Muscle of leg (tissue), 3 donors: ENCODE measurements at regions not wholly inside any gene's neighbourhood (a gene's known extent, or its start where the extent isn't known, plus 50 kb on each side); places are given as distances from the start of the nearest gene placed in this dataset.
A peak's percentile ranks its signal among the peaks of the same experiment; 100 is the strongest.

Experiments used
- DNase-seq: peaks from one replicate; pipeline ENCODE4 v3.0.0; 2013
- H3K27ac ChIP-seq: one replicate; pipeline ENCODE4 v1.5.1; 2013; ENCODE audit warnings: mild to moderate bottlenecking, low read length, control low read depth
- H3K27me3 ChIP-seq: one replicate; pipeline ENCODE4 v1.6.1; 2013; ENCODE audit warnings: low read length; ENCODE audit not compliant: control insufficient read depth, insufficient read depth
- H3K36me3 ChIP-seq: one replicate; pipeline ENCODE4 v1.6.1; 2013; ENCODE audit warnings: low read length; ENCODE audit not compliant: control insufficient read depth, insufficient read depth
- H3K4me1 ChIP-seq: one replicate; pipeline ENCODE4 v1.6.1; 2013; ENCODE audit warnings: low read length; ENCODE audit not compliant: control insufficient read depth, insufficient read depth
- H3K4me3 ChIP-seq: one replicate; pipeline ENCODE4 v1.5.1; 2013; ENCODE audit warnings: low read length, control low read depth
- H3K9me3 ChIP-seq: replicated peaks from 2 replicates; pipeline ENCODE4 v1.6.1; 2013; ENCODE audit warnings: low read depth, low read length; ENCODE audit not compliant: control insufficient read depth
- WGBS: methylation state at CpG from one replicate; pipeline ENCODE4 v1.1.5; 2013; ENCODE audit warnings: missing lambda C conversion rate; ENCODE audit not compliant: insufficient coverage; 5-methylcytosine and 5-hydroxymethylcytosine counted together

GRCh38 chr12:43087195-43088091, 464.6 kb downstream of the ADAMTS20 start:
- WGBS: 71% methylated on average over 1 of the region's 3 CpGs

GRCh38 chr12:43079476-43079875, 472.5 kb downstream of the ADAMTS20 start:
- Histone ChIP-seq H3K27me3 (no peaks in the 10 kb centered on the region), H3K4me3 (no peak overlapping the region), H3K9me3 (no peaks in the 10 kb centered on the region), H3K36me3 (no peaks in the 10 kb centered on the region), H3K27ac (no peak overlapping the region), H3K4me1 (no peaks in the 10 kb centered on the region)
- DNase-seq: peak; percentile 20

More at GRCh38 chr12:43087195-43088091, 464.6 kb downstream of the ADAMTS20 start:
- H3K27me3 ChIP-seq: no peaks in the 10 kb centered on the region
- DNase-seq: no peak
- H3K27ac ChIP-seq: no peak overlapping the region
- no peak overlapping the region for H3K4me3 ChIP-seq
- H3K9me3 ChIP-seq: peaks cover 8% of the 10 kb centered on the region
- H3K4me1 ChIP-seq: no peaks in the 10 kb centered on the region
- no peaks in the 10 kb centered on the region for H3K36me3 ChIP-seq

GRCh38 chr12:43078976-43079375, 473.0 kb downstream of the ADAMTS20 start:
- no CpG with 5 or more reads among the region's 3 CpGs for WGBS
- Histone ChIP-seq H3K4me1 (no peaks in the 10 kb centered on the region), H3K27me3 (no peaks in the 10 kb centered on the region), H3K4me3 (no peak overlapping the region), H3K36me3 (no peaks in the 10 kb centered on the region), H3K9me3 (no peaks in the 10 kb centered on the region), H3K27ac (no peak overlapping the region)
- peak; percentile 3 for DNase-seq

- no peak for DNase-seq
- H3K4me1 ChIP-seq: no peaks in the 10 kb centered on the region
- H3K27me3 ChIP-seq: no peaks in the 10 kb centered on the region
- no peaks in the 10 kb centered on the region for H3K9me3 ChIP-seq
- H3K27ac ChIP-seq: no peak overlapping the region
- 80% methylated on average over 1 of the region's 1 CpG for WGBS
- no peaks in the 10 kb centered on the region for H3K36me3 ChIP-seq
- no peak overlapping the region for H3K4me3 ChIP-seq
Observed at GRCh38 chr12:43072431-43072830, 479.6 kb downstream of the ADAMTS20 start.

GRCh38 chr12:43069768-43070221, 480.2 kb upstream of the PRICKLE1 start:
- DNase-seq: no peak
- Histone ChIP-seq H3K27me3 (no peaks in the 10 kb centered on the region), H3K9me3 (no peaks in the 10 kb centered on the region), H3K36me3 (no peaks in the 10 kb centered on the region), H3K27ac (no peak overlapping the region), H3K4me3 (no peak overlapping the region), H3K4me1 (no peaks in the 10 kb centered on the region)
- no CpG with 5 or more reads among the region's 5 CpGs for WGBS

GRCh38 chr12:43066471-43066870, 476.9 kb upstream of the PRICKLE1 start:
- Histone ChIP-seq H3K27me3 (no peaks in the 10 kb centered on the region), H3K27ac (no peak overlapping the region), H3K4me1 (no peaks in the 10 kb centered on the region), H3K9me3 (no peaks in the 10 kb centered on the region), H3K4me3 (no peak overlapping the region), H3K36me3 (no peaks in the 10 kb centered on the region)
- 92% methylated on average over 2 of the region's 2 CpGs for WGBS
- DNase-seq: no peak

GRCh38 chr12:43063650-43064049, 474.1 kb upstream of the PRICKLE1 start:
- Histone ChIP-seq H3K36me3 (no peaks in the 10 kb centered on the region), H3K27me3 (no peaks in the 10 kb centered on the region), H3K9me3 (no peaks in the 10 kb centered on the region), H3K4me3 (no peak overlapping the region), H3K4me1 (no peaks in the 10 kb centered on the region), H3K27ac (no peak overlapping the region)
- WGBS: no CpG with 5 or more reads among the region's 3 CpGs
- DNase-seq: peak; percentile 28

GRCh38 chr12:43062201-43062895, 472.8 kb upstream of the PRICKLE1 start:
- 30% methylated on average over 1 of the region's 1 CpG for WGBS
- no peaks in the 10 kb centered on the region for H3K36me3 ChIP-seq
- peak; percentile 55 for DNase-seq

GRCh38 chr12:43060742-43061141, 471.2 kb upstream of the PRICKLE1 start:
- H3K27ac ChIP-seq: no peak overlapping the region
- DNase-seq: no peak
- H3K36me3 ChIP-seq: no peaks in the 10 kb centered on the region
- no peaks in the 10 kb centered on the region for H3K27me3 ChIP-seq
- H3K4me3 ChIP-seq: no peak overlapping the region
- no CpG with 5 or more reads among the region's 2 CpGs for WGBS
- H3K4me1 ChIP-seq: no peaks in the 10 kb centered on the region
- H3K9me3 ChIP-seq: no peaks in the 10 kb centered on the region

More at GRCh38 chr12:43062201-43062895, 472.8 kb upstream of the PRICKLE1 start:
- Histone ChIP-seq H3K27ac (no peak overlapping the region), H3K27me3 (no peaks in the 10 kb centered on the region), H3K9me3 (no peaks in the 10 kb centered on the region), H3K4me1 (no peaks in the 10 kb centered on the region), H3K4me3 (no peak overlapping the region)

- Histone ChIP-seq H3K9me3 (no peaks in the 10 kb centered on the region), H3K36me3 (no peaks in the 10 kb centered on the region), H3K27ac (no peak overlapping the region), H3K4me1 (no peaks in the 10 kb centered on the region), H3K27me3 (no peaks in the 10 kb centered on the region), H3K4me3 (no peak overlapping the region)
- DNase-seq: no peak
- WGBS: no CpG with 5 or more reads among the region's 4 CpGs
Observed at GRCh38 chr12:43058616-43059015, 469.1 kb upstream of the PRICKLE1 start.
